ENCODE measurements at regions not wholly inside any gene's neighbourhood (a gene's known extent, or its start where the extent isn't known, plus 50 kb on each side); places are given as distances from the start of the nearest gene placed in this dataset.

- no peak for ATAC-seq (ENCODE audit: insufficient number of reproducible peaks, low FRiP score, low read depth)
Measured at GRCh38 chr2:185215497-185215896, 523.1 kb upstream of the FSIP2 start.

GRCh38 chr2:185219981-185220380 lies 518.6 kb upstream of the FSIP2 start:
- Histone ChIP-seq H3K27ac (no peak overlapping the region), H3K36me3 (no peaks in the 10 kb centered on the region), H3K27me3 (replicated peaks; ENCODE audit: insufficient read depth) (no peaks in the 10 kb centered on the region), H3K9me3 (no peaks in the 10 kb centered on the region), H3K4me3 (no peak overlapping the region), H3K4me1 (ENCODE audit: control insufficient read depth in 1 of 2, low read depth in 2 of 2) (no peaks in the 10 kb centered on the region)
- no peak for DNase-seq (ENCODE audit: low spot score)
- no peak for ATAC-seq (ENCODE audit: insufficient number of reproducible peaks, low FRiP score, low read depth)
- no peak for TF ChIP-seq CTCF (IDR thresholded peaks at IDR 0.05)

More at GRCh38 chr2:185215497-185215896, 523.1 kb upstream of the FSIP2 start:
- H3K27ac ChIP-seq = no peak overlapping the region
- no peaks in the 10 kb centered on the region for H3K4me1 ChIP-seq (ENCODE audit: control insufficient read depth in 1 of 2, low read depth in 2 of 2)
- no peaks in the 10 kb centered on the region for H3K36me3 ChIP-seq
- no peak for DNase-seq (ENCODE audit: low spot score)
- no peak for TF ChIP-seq CTCF (IDR thresholded peaks at IDR 0.05)
- no peaks in the 10 kb centered on the region for H3K27me3 ChIP-seq (replicated peaks; ENCODE audit: insufficient read depth)
- H3K9me3 ChIP-seq = no peaks in the 10 kb centered on the region
- no peak overlapping the region for H3K4me3 ChIP-seq

GRCh38 chr2:185222311-185222710 lies 516.3 kb upstream of the FSIP2 start:
- Histone ChIP-seq H3K4me3 (no peak overlapping the region), H3K36me3 (no peaks in the 10 kb centered on the region), H3K4me1 (ENCODE audit: control insufficient read depth in 1 of 2, low read depth in 2 of 2) (no peaks in the 10 kb centered on the region), H3K9me3 (no peaks in the 10 kb centered on the region), H3K27me3 (replicated peaks; ENCODE audit: insufficient read depth) (no peaks in the 10 kb centered on the region), H3K27ac (no peak overlapping the region)
- TF ChIP-seq CTCF (IDR thresholded peaks at IDR 0.05) = no peak
- ATAC-seq (ENCODE audit: insufficient number of reproducible peaks, low FRiP score, low read depth) (no peak), DNase-seq (ENCODE audit: low spot score) (no peak)

- Histone ChIP-seq H3K4me1 (ENCODE audit: control insufficient read depth in 1 of 2, low read depth in 2 of 2) (no peaks in the 10 kb centered on the region), H3K27ac (no peak overlapping the region), H3K27me3 (replicated peaks; ENCODE audit: insufficient read depth) (no peaks in the 10 kb centered on the region), H3K4me3 (no peak overlapping the region), H3K9me3 (no peaks in the 10 kb centered on the region), H3K36me3 (no peaks in the 10 kb centered on the region)
- no peak for DNase-seq (ENCODE audit: low spot score)
- ATAC-seq (ENCODE audit: insufficient number of reproducible peaks, low FRiP score, low read depth) = no peak
- TF ChIP-seq CTCF (IDR thresholded peaks at IDR 0.05) = no peak
Measured at GRCh38 chr2:185227391-185227790, 511.2 kb upstream of the FSIP2 start.

GRCh38 chr2:185239491-185239890 lies 499.1 kb upstream of the FSIP2 start:
- Histone ChIP-seq H3K27ac (no peak overlapping the region), H3K4me1 (ENCODE audit: control insufficient read depth in 1 of 2, low read depth in 2 of 2) (no peaks in the 10 kb centered on the region), H3K36me3 (no peaks in the 10 kb centered on the region), H3K27me3 (replicated peaks; ENCODE audit: insufficient read depth) (no peaks in the 10 kb centered on the region), H3K9me3 (peaks cover 3% of the 10 kb centered on the region), H3K4me3 (no peak overlapping the region)
- ATAC-seq (ENCODE audit: insufficient number of reproducible peaks, low FRiP score, low read depth) (no peak), DNase-seq (ENCODE audit: low spot score) (no peak)
- no peak for TF ChIP-seq CTCF (IDR thresholded peaks at IDR 0.05)
